Head of caudate nucleus (tissue), 42 donors: ENCODE measurements at regions not wholly inside any gene's neighbourhood (a gene's known extent, or its start where the extent isn't known, plus 50 kb on each side); places are given as distances from the start of the nearest gene placed in this dataset.
"Not testable (repeated sequence)": the region's sequence is repeated elsewhere in the genome, so short reads cannot be mapped to it uniquely, and the experiment has no call there.

Source experiments
- DNase-seq, 42 donors: peaks; one replicate each; pipeline versions ENCODE4 v3.0.0 to v3.0.0-alpha.2; 2020 to 2021; ENCODE audit warnings: mixed read lengths in 7 of 42
- intact Hi-C: fragments of 100-400 bp; cut with DNase I; formaldehyde crosslinking; loops from one replicate; pipeline ENCODE4 v1.15.0; 2022

DNA sequence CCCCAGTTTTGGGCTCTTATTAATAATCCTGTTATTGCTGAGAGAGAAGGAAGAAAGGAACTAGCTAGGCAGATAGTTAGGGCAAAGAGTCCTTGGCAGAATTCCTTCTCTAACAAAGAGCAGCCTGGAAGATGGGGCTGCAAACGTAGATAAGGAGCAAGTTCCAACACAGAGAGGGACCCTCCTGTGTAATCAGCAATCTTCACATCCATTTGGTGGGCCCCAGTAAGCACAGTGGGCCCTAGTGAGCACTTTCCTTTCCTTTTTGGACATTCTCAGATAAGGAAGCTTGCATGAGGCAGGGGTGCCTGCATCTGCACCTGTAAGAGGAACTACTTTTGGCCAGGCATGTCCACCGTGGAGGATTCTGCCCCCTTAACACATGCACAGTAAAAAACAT is 119.6 kb upstream of the SGO1 start:
- intact Hi-C loops, result no loop called here
- DNase-seq, result no peak

DNA sequence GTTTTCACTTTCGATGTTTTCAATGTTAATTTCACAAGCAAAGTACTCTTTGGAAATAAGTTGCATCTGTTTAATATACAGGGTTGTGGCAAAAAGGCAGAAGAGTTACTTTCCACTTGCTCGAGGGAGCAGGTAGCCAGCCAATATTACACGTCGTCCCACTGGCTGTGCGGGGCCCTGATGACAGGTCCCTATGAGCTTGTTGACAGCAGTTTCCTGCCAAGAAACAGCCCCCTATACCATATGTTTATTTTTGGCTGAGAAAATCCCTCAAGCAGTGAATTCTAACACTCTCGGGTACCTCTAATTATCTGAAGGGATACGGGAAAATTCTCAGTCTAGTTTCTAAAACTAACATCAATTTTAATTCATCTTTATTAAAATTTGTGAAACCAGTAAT is 116.8 kb upstream of the SGO1 start:
- DNase-seq, result no peak
- intact Hi-C loops, result no loop called here

DNA sequence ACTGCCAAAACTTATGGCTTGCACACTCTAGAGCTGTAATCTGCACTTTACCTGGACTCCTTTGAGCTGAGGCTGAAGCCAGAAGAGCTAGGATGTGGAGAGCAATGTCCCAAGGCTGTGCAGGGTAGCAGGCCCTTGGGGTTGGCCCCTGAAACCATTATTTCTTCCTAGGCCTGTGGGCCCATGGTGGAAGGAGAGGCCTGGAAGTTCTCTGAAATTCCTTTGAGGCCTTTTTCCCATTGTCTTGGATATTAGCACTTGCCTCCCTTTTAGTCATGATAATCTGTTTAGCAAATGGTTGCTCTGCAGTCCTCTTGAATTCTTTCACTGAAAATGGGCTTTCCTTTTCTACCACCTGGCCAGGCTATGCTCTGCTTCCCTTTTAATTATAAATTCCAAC is 102.0 kb upstream of the SGO1 start:
- intact Hi-C loops, result no loop called here
- DNase-seq, result no peak

DNA sequence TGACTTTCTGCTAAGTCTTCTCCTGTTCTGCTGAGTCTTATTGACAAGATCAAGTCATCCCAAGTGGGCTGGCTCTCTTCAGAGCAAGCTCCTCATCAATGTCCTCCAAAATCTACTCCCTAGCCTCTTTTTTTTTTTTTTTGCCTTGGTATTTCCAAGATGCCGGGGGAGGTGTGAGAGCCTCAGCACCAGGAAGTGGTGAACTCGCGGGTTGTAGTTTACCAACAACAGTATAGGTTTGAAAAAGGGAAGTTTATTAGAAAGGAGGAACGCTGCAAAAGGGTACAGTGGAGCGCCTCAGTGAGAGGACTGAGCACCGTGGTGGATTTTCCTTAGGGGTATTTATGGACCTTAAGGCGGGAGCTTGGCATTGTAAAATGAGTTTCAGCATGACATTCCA is 94.3 kb upstream of the SGO1 start:
- intact Hi-C loops, result no loop called here
- DNase-seq, result no peak

DNA sequence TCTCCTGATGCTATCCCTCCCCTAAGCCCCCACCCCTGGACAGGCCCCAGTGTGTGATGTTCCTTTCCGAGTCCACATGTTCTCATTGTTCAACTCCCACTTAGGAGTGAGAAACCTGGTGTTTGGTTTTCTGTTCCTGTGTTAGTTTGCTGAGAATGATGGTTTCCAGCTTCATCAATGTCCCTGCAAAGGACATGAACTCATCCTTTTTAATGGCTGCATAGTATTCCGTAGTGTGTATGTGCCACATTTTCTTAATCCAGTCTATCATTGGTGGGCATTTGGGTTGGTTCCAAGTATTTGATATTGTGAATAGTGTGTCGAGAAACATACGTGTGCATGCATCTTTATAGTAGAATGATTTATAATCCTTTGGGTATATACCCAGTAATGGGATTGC is 80.0 kb upstream of the SGO1 start:
- not testable (repeated sequence) for DNase-seq

DNA sequence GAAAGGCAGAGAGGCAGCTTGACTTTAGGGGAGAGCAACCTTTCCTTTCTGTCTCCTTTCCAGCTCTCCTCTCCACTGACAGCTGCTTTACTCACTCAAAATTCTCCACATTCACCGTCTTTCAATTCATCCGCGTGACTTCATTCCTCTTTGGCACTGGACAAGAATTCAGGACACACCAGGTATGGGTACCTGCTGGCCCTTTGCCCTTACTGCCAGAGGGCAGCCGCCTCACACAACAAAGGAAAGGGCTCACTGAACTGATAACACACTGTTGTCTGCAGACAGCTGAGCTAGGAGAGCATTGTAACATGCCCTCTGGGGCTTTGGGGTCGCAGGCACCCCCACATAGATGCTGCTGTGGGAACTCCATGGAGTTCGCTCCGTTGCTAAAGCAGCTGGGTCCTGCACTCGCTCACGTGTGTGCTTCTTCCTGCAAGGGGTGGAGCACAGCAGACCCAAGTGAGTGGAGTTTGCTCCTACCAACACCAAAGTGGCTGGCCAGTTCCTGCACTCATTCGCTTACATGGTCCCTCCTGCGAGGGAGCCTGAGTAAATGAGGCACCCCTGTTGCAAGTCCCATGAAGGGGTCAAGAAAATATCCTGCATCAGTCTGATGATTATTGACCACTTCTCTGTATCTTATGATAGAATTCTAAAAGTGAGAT is 79.0 kb upstream of the SGO1 start:
- intact Hi-C loops, result no loop called here
- DNase-seq, result no peak

More for the DNA sequence above, 80.0 kb upstream of the SGO1 start:
- intact Hi-C loops, result not testable (repeated sequence)

DNA sequence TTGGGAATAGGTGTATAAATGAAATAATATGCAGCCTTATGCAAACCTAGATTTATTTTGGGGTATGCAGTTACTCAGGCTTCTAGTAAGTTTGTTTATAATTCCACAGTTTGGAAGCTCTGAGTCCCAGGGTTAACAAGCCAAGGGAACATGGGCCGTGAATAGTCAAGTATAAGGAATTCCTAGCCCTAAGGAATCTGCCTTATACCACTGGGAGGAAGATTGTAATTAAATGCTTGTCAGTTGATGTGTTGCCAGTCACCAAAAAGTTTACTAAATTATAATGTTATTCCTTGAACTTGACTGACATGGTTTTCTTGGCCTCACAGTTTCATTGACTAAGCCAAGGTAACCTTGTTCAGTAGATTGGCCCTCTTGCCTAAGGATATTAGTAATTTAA is 72.4 kb upstream of the SGO1 start:
- no peak for DNase-seq
- intact Hi-C loops, result no loop called here

DNA sequence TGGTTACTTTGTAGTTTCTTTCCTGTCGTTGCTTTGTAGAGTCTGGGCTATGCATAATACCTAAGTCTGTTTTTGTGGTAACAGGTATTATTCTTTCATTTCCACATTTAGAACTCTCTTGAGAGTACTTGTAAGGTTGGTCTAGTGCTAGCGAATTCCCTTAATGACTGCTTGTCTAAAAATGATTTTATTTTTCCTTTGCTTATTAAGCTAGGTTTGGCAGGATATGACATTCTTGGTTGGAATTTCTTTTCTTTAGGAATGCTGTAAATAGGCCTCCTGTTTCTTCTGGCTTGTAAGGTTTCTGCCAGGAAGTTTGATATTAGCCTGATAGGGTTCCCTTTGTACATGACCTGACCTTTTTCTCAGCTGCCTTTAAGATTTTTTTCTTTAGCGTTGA is 70.1 kb upstream of the SGO1 start:
- no peak for DNase-seq
- intact Hi-C loops, result no loop called here

DNA sequence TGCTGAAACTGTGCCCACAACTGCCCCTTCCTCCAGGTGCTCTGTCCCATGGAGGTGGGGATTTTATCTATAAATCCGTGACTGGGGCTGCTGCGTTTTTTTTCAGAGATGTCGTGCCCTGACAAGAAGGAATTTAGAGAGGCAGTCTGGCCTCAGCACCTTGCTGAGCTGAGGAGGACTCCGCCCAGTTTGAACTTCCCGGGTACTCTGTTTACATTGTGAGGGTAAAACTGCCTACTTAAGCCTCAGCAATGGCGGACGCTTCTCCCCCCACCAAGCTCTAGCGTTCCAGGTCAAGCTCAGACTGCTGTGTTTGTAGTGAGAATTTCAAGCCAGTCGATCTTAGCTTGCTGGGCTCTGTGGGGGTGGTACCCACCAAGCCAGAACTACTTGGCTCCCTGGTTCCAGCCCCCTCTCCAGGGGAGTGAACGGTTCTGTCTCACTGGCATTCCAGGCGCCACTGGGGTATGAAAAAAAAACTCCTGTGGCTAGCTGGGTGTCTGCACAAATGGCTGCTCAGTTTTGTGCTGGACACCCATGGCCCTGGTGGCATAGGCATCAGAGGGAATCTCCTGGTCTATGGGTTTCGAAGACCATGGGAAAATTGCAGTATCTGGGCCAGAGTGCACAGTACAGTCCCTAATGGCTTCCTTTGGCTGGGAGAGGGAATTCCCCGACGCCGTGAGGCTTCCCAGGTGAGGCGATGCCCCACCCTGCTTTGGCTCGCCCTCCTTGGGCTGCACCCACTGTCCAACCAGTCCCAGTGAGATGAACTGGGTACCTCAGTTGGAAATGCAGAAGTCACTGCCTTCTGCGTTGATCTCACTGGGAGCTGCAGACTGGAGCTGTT is 68.5 kb upstream of the SGO1 start:
- intact Hi-C loops, result no loop called here
- no peak for DNase-seq

DNA sequence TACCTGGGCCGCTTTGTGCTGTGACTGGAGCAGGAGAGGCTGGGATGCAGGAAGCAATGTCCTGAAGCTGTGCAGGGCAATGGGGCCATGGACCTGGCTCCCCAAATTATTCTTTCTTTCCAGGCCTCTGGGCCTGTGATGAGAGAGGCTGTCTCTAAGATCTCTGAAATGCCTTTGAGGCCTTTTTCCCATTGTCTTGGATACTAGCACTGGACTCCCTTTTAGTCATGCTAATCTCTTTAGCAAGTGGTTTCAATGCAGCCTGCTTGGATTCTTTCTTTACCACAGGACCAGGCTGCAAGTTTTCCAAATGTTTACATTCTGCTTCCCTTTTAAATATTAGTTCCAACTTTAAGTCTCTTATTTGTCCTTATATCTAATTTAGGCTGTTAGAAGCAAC is 64.8 kb upstream of the SGO1 start:
- intact Hi-C loops, result no loop called here

DNA sequence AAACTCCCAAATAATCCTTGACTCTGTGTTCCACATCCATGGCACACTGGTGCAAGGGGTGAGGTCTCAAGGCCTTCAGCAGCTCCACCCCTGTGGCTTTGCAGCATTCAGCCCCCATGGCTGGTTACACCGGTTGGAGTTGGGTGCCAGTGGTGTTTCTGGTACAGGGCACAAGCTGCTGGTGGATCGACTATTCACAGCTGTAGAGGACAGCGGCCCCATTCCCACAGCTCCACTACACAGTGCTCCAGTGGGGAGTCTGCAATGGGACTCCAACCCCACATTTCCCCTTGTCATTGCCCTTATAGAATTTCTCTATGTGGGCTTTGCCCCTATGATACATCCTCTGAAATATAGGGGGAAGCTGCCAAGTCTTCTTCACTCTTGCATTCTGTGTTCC is 64.3 kb upstream of the SGO1 start:
- intact Hi-C loops, result no loop called here
- DNase-seq, result no peak

More for the DNA sequence above, 64.8 kb upstream of the SGO1 start:
- no peak for DNase-seq

DNA sequence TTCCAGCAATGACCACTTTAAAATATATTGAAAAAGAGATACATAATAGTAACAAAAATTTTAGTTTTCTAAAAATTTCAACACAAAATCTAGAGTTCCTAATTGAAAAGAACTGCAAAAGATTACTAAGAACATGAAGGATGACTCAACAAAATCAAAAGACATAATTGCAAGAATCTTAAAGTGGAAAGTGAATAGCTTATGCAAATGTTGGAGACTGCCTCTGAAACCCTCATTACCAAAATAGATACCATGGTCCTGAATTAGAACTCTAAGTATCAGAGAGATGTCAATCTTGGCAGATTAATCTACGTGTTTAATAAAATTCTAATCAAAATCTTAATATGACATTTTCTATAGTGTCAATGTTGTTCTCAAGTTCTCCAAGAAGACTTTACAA is 60.7 kb upstream of the SGO1 start:
- no peak for DNase-seq
- intact Hi-C loops, result no loop called here

DNA sequence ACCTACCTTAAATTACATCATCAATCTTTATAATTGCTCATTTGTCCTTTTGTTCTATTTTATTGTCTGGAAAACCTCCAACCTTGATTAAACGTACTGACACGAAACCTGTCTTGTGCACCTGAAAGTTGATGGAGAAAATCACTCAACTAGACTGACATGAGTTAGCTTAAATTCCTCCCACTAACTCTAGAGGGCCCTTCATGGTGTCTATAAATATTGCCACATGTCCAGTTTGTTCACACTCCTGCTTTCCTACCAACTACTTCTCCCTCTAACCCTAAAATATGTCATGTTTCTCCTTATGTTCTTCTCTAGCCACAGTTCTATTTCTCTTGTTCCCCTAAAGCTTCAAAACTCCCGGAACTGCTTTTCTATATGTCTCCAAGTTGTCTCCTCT is 59.8 kb upstream of the SGO1 start:
- intact Hi-C loops, result no loop called here
- DNase-seq, result no peak

DNA sequence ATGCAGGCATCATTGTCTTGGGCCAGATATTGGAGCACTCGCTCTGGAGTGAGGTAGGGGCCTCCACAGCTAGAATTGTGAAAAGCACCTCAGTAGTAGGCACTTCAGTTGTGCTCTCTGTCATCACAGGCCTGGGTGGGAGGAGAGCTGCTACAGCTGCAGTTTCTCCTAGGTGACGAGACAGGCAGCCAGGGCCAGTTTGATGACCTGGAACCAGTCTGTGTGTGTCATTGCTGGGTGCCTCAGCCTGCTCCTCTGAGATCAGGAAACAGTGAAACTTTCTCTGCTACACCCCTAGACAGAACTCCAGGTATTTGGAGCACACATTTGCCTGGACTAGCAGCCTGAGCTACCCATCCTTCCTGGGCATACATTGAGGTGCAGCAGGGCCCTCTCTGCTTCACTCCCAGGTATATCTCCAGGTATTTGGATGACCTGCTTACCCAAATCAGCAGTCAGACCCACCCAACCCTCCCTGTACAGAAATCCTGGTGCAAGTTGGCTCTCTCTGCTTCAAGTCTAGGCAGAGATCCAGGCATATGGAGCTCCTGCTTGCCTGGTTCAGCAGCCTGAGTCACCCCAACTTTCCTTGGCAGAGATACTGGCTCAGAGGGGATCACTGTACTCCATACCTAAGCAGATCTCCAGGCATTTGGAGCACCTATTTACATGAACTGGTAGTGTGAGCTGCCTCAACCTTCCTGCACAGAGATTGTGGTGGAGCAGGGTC is 54.3 kb upstream of the SGO1 start:
- intact Hi-C loops, result no loop called here

DNA sequence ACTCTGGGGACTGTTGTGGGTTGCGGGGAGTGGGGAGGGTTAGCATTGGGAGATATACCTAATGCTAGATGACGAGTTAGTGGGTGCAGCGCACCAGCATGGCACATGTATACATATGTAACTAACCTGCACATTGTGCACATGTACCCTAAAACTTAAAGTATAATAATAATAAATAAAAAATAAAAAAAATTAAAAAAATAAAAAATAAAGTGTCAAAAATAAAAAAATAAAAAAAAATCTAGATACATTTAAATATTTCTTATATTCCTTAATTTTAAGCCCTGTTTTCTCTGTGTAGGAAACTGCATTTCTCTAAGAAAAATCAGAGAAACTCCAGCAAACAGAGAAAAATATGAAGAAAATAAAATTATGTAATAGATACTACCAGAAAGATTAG is 52.2 kb upstream of the SGO1 start:
- intact Hi-C loops, result not testable (repeated sequence)

More for the DNA sequence above, 54.3 kb upstream of the SGO1 start:
- DNase-seq, result no peak

DNA sequence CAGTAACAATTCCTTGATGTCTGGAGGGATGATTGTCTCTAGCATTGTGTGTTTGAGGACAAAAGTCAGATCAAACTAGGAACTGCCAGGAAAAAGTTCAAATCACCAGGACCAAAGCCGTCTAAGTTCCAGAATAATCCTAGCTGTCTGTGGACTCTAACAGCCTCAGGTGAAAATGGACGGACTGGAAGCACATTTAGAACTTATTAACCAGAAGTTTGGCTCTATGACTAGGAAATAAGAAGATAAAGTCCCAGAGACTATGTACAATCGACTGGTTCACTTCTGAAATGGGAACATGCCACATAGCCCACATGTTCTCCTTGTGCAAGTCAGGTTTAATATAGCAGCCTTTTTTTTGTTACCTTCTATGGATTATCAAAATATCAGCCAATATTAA is 50.6 kb upstream of the SGO1 start:
- intact Hi-C loops, result no loop called here

More for the DNA sequence above, 52.2 kb upstream of the SGO1 start:
- DNase-seq, result not testable (repeated sequence)

More for the DNA sequence above, 50.6 kb upstream of the SGO1 start:
- no peak for DNase-seq
